A549 (cell line): ENCODE measurements at regions not wholly inside any gene's neighbourhood (a gene's known extent, or its start where the extent isn't known, plus 50 kb on each side); places are given as distances from the start of the nearest gene placed in this dataset.

ENCODE experiments used
- ATAC-seq, 2 experiments: fragments of 200-7000 bp in 1 of 2; fragments of >200 bp in 1 of 2; cut with Nextera tagmentation in 1 of 2; cut with Tn5 transposase in 1 of 2; 3 replicates each; pipeline versions ENCODE4 v1.8.0 to v1.9.1; 2018 to 2020; ENCODE audit warnings: mild to moderate bottlenecking in 1 of 2, moderate library complexity in 1 of 2
- CTCF ChIA-PET: fragments of 300-600 bp; sonication (Branson Sonifier 250); formaldehyde crosslinking; extraction: SDS; loops from one replicate; lab custom pipeline; 2021; ENCODE audit warnings: antibody characterized with exemption, inconsistent platforms; lab: Yijun Ruan, JAX
- POLR2A ChIA-PET: fragments of 350-600 bp; formaldehyde crosslinking; extraction: SDS; loops from one replicate; lab custom pipeline; 2021; ENCODE audit warnings: antibody characterized with exemption, inconsistent platforms; lab: Yijun Ruan, JAX
- DNase-seq, 2 experiments: peaks; one replicate each; pipeline versions ENCODE4 v3.0.0 to v3.0.0-alpha.2; 2011 to 2016; ENCODE audit warnings: low read depth in 1 of 2, low spot score in 1 of 2
- FAIRE-seq: peaks from 2 replicates; lab custom pipeline; 2011; peaks lifted over from hg19 to GRCh38; lab: Jason Lieb, UNC
- H3K27ac ChIP-seq, 2 experiments: fragments of >200 bp; sonication (Bioruptor Twin); formaldehyde crosslinking; 3 replicates each; pipeline ENCODE4 v1.5.1; 2016 to 2017
- H3K4me1 ChIP-seq: fragments of >200 bp; sonication (Bioruptor Twin); formaldehyde crosslinking; 3 replicates; pipeline ENCODE4 v1.6.1; 2016
- H3K4me2 ChIP-seq: fragments of >200 bp; sonication (Bioruptor Twin); formaldehyde crosslinking; 3 replicates; pipeline ENCODE4 v1.6.1; 2016
- H3K4me3 ChIP-seq: fragments of >200 bp; sonication (Bioruptor Twin); formaldehyde crosslinking; 3 replicates; pipeline ENCODE4 v1.5.1; 2016
- H3K9me3 ChIP-seq: fragments of >200 bp; sonication (Bioruptor Twin); formaldehyde crosslinking; 3 replicates; pipeline ENCODE4 v1.6.1; 2016
- BCL3 ChIP-seq: fragments of >200 bp; sonication (Bioruptor Twin); formaldehyde crosslinking; IDR thresholded peaks from 3 replicates; pipeline ENCODE4 v1.6.1; 2016
- BHLHE40 ChIP-seq: IDR thresholded peaks from 2 replicates; pipeline ENCODE4 v1.6.1; 2012; ENCODE audit warnings: low read depth, low read length, inconsistent platforms
- CBX2 ChIP-seq: fragments of 200-600 bp; sonication (generic); IDR thresholded peaks from 2 replicates; pipeline ENCODE4 v1.6.1; 2016; ENCODE audit warnings: low read depth, mild to moderate bottlenecking, borderline replicate concordance
- CBX8 ChIP-seq: fragments of 200-600 bp; sonication (generic); IDR thresholded peaks from 2 replicates; pipeline ENCODE4 v1.6.1; 2016
- CEBPB ChIP-seq, 2 experiments: fragments of >200 bp in 1 of 2; sonication (Bioruptor Twin) in 1 of 2; formaldehyde crosslinking in 1 of 2; IDR thresholded peaks; 2 replicates each; pipeline ENCODE4 v1.6.1; 2012 to 2016
- CHD2 ChIP-seq: fragments of 150-350 bp; IDR thresholded peaks from 2 replicates; pipeline ENCODE4 v1.6.1; 2014; ENCODE audit warnings: low read length; ENCODE audit not compliant: partially characterized antibody
- CHD4 ChIP-seq: fragments of 200-600 bp; sonication (generic); IDR thresholded peaks from 2 replicates; pipeline ENCODE4 v1.6.1; 2016; ENCODE audit warnings: antibody characterized with exemption, mild to moderate bottlenecking, borderline replicate concordance
- E2F6 ChIP-seq: IDR thresholded peaks from 2 replicates; pipeline ENCODE4 v1.6.1; 2012; ENCODE audit warnings: low read depth, borderline replicate concordance
- EHMT2 ChIP-seq: fragments of 200-600 bp; sonication (generic); IDR thresholded peaks from 2 replicates; pipeline ENCODE4 v1.6.1; 2016; ENCODE audit warnings: antibody characterized with exemption, low read depth, mild to moderate bottlenecking, moderate library complexity
- HDAC2 ChIP-seq: fragments of 200-600 bp; sonication (generic); IDR thresholded peaks from 2 replicates; pipeline ENCODE4 v1.6.1; 2016
- HEYL ChIP-seq: fragments of 250-450 bp; sonication (Bioruptor Pico); IDR thresholded peaks from 2 replicates; pipeline ENCODE4 v1.8.0; 2021; ENCODE audit warnings: mild to moderate bottlenecking, moderate library complexity
- HMGXB4 ChIP-seq: fragments of 250-450 bp; sonication (Bioruptor Pico); IDR thresholded peaks from 2 replicates; pipeline ENCODE4 v1.5.0; 2021; ENCODE audit warnings: mild to moderate bottlenecking, moderate library complexity, borderline replicate concordance
- HOXB13 ChIP-seq: fragments of 250-450 bp; sonication (Bioruptor Pico); IDR thresholded peaks from 2 replicates; pipeline ENCODE4 v1.5.0; 2020; ENCODE audit warnings: low read depth, mild to moderate bottlenecking, moderate library complexity
- HOXB5 ChIP-seq: fragments of 250-450 bp; sonication (Bioruptor Pico); IDR thresholded peaks from 2 replicates; pipeline ENCODE4 v1.5.0; 2020; ENCODE audit warnings: mild to moderate bottlenecking, moderate library complexity
- KDM5A ChIP-seq: fragments of 200-600 bp; sonication (generic); IDR thresholded peaks from 2 replicates; pipeline ENCODE4 v1.6.1; 2016; ENCODE audit warnings: antibody characterized with exemption, mild to moderate bottlenecking
- MAFK ChIP-seq: fragments of 450-650 bp; IDR thresholded peaks from 2 replicates; pipeline ENCODE4 v1.6.1; 2014; ENCODE audit not compliant: partially characterized antibody
- MYC ChIP-seq: IDR thresholded peaks from 2 replicates; pipeline ENCODE4 v1.6.1; 2012; ENCODE audit warnings: mild to moderate bottlenecking, inconsistent platforms, low read length, improper control_type of control experiment, borderline replicate concordance
- NFE2L2 ChIP-seq: fragments of 150-350 bp; conservative IDR thresholded peaks from 2 replicates; pipeline ENCODE4 v1.6.1; 2014; ENCODE audit warnings: low read length
- PHF8 ChIP-seq: fragments of 200-600 bp; sonication (generic); IDR thresholded peaks from 2 replicates; pipeline ENCODE4 v1.6.1; 2016; ENCODE audit warnings: low read depth, mild to moderate bottlenecking, antibody characterized with exemption, moderate library complexity, borderline replicate concordance
- RAD21 ChIP-seq, 2 experiments: fragments of >200 bp in 1 of 2; sonication (Bioruptor Twin) in 1 of 2; formaldehyde crosslinking in 1 of 2; IDR thresholded peaks in 1 of 2; conservative IDR thresholded peaks in 1 of 2; 2 replicates in 1 of 2; 3 replicates in 1 of 2; pipeline ENCODE4 v1.6.1; 2012 to 2018; ENCODE audit warnings: inconsistent platforms in 1 of 2
- RNF2 ChIP-seq: fragments of 200-600 bp; sonication (generic); IDR thresholded peaks from 2 replicates; pipeline ENCODE4 v1.6.1; 2016; ENCODE audit warnings: low read depth, mild to moderate bottlenecking, antibody characterized with exemption, moderate library complexity, borderline replicate concordance
- SREBF2 ChIP-seq: fragments of 450-650 bp; IDR thresholded peaks from 2 replicates; pipeline ENCODE4 v1.6.1; 2014; ENCODE audit warnings: mild to moderate bottlenecking, moderate library complexity
- TP53 ChIP-seq: fragments of 250-450 bp; sonication (Bioruptor Pico); IDR thresholded peaks from 2 replicates; pipeline ENCODE4 v1.5.0; 2021; ENCODE audit warnings: mild to moderate bottlenecking, moderate library complexity
- ZFP36 ChIP-seq: fragments of 450-650 bp; IDR thresholded peaks from 2 replicates; pipeline ENCODE4 v1.6.1; 2014; ENCODE audit warnings: borderline replicate concordance; ENCODE audit not compliant: partially characterized antibody
- ZNF302 ChIP-seq: fragments of 250-450 bp; sonication (Bioruptor Pico); IDR thresholded peaks from 2 replicates; pipeline ENCODE4 v1.9.0; 2021; ENCODE audit warnings: inconsistent platforms, mild to moderate bottlenecking, moderate library complexity
- WGBS: methylation state at CpG from one replicate; pipeline ENCODE4 v1.1.6; 2017; ENCODE audit errors: missing lambda C conversion rate; 5-methylcytosine and 5-hydroxymethylcytosine counted together
- TF ChIP-seq, protein P1 (sequence below): fragments of >200 bp; sonication (Bioruptor Twin); formaldehyde crosslinking; IDR thresholded peaks from 3 replicates; pipeline ENCODE4 v1.5.1; 2016
- TF ChIP-seq, protein P2 (sequence below): fragments of >200 bp; sonication (Bioruptor Twin); formaldehyde crosslinking; IDR thresholded peaks from 2 replicates; pipeline ENCODE4 v1.6.1; 2016

GRCh38 chr1:105362438-105362837, 1612.7 kb downstream of the AMY1C start:
- no peak for FAIRE-seq
- H3K4me2 ChIP-seq: no peak overlapping the region
- TF ChIP-seq MYC (no peak), PHF8 (no peak), BHLHE40 (no peak), ZFP36 (no peak), KDM5A (no peak), CBX2 (no peak), RAD21 (conservative IDR thresholded peaks at IDR 0.05 in 1 of 2, IDR thresholded peaks at IDR 0.05 in 1 of 2) (no peak), SREBF2 (no peak), CHD2 (no peak), NFE2L2 (no peak), MAFK (no peak), HDAC2 (no peak), E2F6 (no peak), HOXB5 (CRISPR knock-in tag) (no peak), BCL3 (no peak)
- TF ChIP-seq, protein P1, sequence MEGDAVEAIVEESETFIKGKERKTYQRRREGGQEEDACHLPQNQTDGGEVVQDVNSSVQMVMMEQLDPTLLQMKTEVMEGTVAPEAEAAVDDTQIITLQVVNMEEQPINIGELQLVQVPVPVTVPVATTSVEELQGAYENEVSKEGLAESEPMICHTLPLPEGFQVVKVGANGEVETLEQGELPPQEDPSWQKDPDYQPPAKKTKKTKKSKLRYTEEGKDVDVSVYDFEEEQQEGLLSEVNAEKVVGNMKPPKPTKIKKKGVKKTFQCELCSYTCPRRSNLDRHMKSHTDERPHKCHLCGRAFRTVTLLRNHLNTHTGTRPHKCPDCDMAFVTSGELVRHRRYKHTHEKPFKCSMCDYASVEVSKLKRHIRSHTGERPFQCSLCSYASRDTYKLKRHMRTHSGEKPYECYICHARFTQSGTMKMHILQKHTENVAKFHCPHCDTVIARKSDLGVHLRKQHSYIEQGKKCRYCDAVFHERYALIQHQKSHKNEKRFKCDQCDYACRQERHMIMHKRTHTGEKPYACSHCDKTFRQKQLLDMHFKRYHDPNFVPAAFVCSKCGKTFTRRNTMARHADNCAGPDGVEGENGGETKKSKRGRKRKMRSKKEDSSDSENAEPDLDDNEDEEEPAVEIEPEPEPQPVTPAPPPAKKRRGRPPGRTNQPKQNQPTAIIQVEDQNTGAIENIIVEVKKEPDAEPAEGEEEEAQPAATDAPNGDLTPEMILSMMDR: no peak
- no peak for ATAC-seq
- no peaks in the 10 kb centered on the region for H3K4me1 ChIP-seq
- ChIA-PET CTCF (no interaction called here), POLR2A (no interaction called here)
- H3K9me3 ChIP-seq: no peaks in the 10 kb centered on the region
- 0% methylated on average over 1 of the region's 1 CpG for WGBS
- no peak overlapping the region for H3K4me3 ChIP-seq
- H3K27ac ChIP-seq: no peak overlapping the region
- DNase-seq: no peak

DNA sequence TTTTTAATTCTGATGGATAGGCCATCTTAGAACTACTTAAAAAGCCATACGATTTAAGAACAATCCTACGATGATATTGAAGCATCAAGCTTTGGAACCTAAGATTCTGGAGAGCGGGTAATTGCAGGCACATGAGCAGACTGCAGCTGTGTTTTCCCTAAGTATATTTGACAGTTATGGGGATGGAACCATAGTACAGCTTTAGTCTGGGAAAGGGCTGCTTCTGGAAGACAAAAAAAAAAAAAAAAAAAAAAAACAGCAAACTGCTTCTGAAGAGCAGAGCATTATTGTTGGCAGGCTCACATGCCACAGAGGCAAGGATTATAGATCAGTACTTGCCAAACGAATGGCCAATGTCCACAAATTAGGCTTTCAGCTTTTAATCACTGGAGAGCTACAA, 1618.7 kb downstream of the AMY1C start:
- Histone ChIP-seq H3K9me3 (no peaks in the 10 kb centered on the region), H3K4me3 (no peak overlapping the region), H3K4me1 (no peaks in the 10 kb centered on the region), H3K4me2 (no peak overlapping the region), H3K27ac (no peak overlapping the region)
- ATAC-seq: no peak
- 3% methylated on average over 4 of the region's 4 CpGs for WGBS
- DNase-seq: no peak
- TF ChIP-seq ZFP36 (no peak), TP53 (CRISPR knock-in tag) (no peak), CHD2 (no peak)
- POLR2A ChIA-PET: no interaction called here
- CTCF ChIA-PET: no interaction called here
- no peak for FAIRE-seq

DNA sequence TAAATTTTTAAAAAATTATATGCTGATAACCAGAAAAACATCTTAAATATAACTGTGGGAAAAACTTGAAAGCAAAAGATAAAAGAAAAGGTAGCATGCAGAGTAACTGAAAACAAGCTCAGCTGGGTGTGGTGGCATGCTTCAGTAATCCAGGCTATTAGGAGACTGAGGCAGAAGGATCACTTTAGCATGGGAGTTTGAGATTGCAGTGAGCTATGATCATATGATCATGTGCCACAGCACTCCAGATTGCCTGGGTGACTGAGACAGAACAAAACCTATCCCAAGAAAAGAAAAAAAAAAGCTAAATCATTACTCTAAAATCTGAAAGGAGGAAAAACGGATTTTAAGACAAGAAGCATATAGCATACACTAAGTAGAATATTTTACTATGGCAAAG, 1624.0 kb downstream of the AMY1C start:
- POLR2A ChIA-PET: no interaction called here
- Histone ChIP-seq H3K9me3 (no peaks in the 10 kb centered on the region), H3K4me2 (no peak overlapping the region), H3K4me3 (no peak overlapping the region), H3K4me1 (no peaks in the 10 kb centered on the region), H3K27ac (no peak overlapping the region)
- FAIRE-seq (no peak), ATAC-seq (no peak), DNase-seq (no peak)
- CTCF ChIA-PET: no interaction called here
- 0% methylated on average over 1 of the region's 1 CpG for WGBS
- TF ChIP-seq HMGXB4 (CRISPR knock-in tag): no peak
- no peak for TF ChIP-seq EHMT2
- no peak for TF ChIP-seq HOXB13 (CRISPR knock-in tag)
- TF ChIP-seq BCL3: no peak
- no peak for TF ChIP-seq CEBPB (IDR thresholded peaks at IDR 0.05)
- TF ChIP-seq HEYL (CRISPR knock-in tag): no peak
- no peak for TF ChIP-seq RNF2
- TF ChIP-seq KDM5A: no peak
- TF ChIP-seq NFE2L2: no peak
- no peak for TF ChIP-seq ZNF302 (CRISPR knock-in tag)
- TF ChIP-seq CHD4: no peak
- no peak for TF ChIP-seq HDAC2
- no peak for TF ChIP-seq CBX8
- TF ChIP-seq, protein P2, sequence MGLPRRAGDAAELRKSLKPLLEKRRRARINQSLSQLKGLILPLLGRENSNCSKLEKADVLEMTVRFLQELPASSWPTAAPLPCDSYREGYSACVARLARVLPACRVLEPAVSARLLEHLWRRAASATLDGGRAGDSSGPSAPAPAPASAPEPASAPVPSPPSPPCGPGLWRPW: no peak
- TF ChIP-seq MAFK: no peak
- TF ChIP-seq MYC: no peak
- TF ChIP-seq CBX2: no peak
